SK-N-SH (cell line): ENCODE measurements at regions not wholly inside any gene's neighbourhood (a gene's known extent, or its start where the extent isn't known, plus 50 kb on each side); places are given as distances from the start of the nearest gene placed in this dataset.

Experiments used
- CTCF ChIA-PET: fragments of 300-600, 350-600 bp; formaldehyde crosslinking; extraction: SDS; loops from one replicate; lab custom pipeline; 2021; lab: Yijun Ruan, JAX
- POLR2A ChIA-PET: fragments of 350-600 bp; sonication (Branson Sonifier 250); formaldehyde crosslinking; extraction: SDS; loops from one replicate; lab custom pipeline; 2020; ENCODE audit warnings: antibody characterized with exemption, inconsistent platforms; lab: Yijun Ruan, JAX
- DNase-seq: peaks from one replicate; pipeline ENCODE4 v3.0.0; 2012
- H2AFZ ChIP-seq: fragments of 200-600 bp; sonication (generic); 2 replicates; pipeline ENCODE4 v1.8.1; 2016; ENCODE audit warnings: antibody characterized with exemption, mild to moderate bottlenecking, low read depth
- H3F3A ChIP-seq: fragments of 200-600 bp; sonication (generic); replicated peaks from 2 replicates; pipeline ENCODE3; 2016; ENCODE audit warnings: antibody characterized with exemption, mild to moderate bottlenecking; ENCODE audit not compliant: insufficient read depth
- H3K27ac ChIP-seq, 2 experiments: fragments of 200-500 bp in 1 of 2; fragments of 200-600 bp in 1 of 2; sonication (Bioruptor generic) in 1 of 2; sonication (generic), shearing (Covaris generic) in 1 of 2; 2 replicates each; pipeline versions ENCODE4 v1.5.1 to v1.6.1; 2014 to 2016; ENCODE audit warnings: low read depth in 2 of 2, inconsistent platforms in 1 of 2, low read length in 1 of 2, mild to moderate bottlenecking in 1 of 2, mixed read lengths in 1 of 2
- H3K27me3 ChIP-seq: fragments of 200-600 bp; sonication (generic), shearing (Covaris generic); 2 replicates; pipeline ENCODE4 v1.6.1; 2016; ENCODE audit warnings: mixed run types; ENCODE audit not compliant: insufficient read depth
- H3K36me3 ChIP-seq, 2 experiments: fragments of 200-500 bp in 1 of 2; fragments of 200-600 bp in 1 of 2; sonication (Bioruptor generic) in 1 of 2; sonication (generic) in 1 of 2; replicated peaks in 1 of 2; 2 replicates each; pipeline versions ENCODE3 to v1.5.1; 2014 to 2016; ENCODE audit warnings: low read length in 1 of 2, mild to moderate bottlenecking in 1 of 2; ENCODE audit not compliant: insufficient read depth in 2 of 2, control insufficient read depth in 1 of 2
- H3K4me1 ChIP-seq, 2 experiments: fragments of 200-500 bp in 1 of 2; fragments of 200-600 bp in 1 of 2; sonication (Bioruptor generic) in 1 of 2; sonication (generic), shearing (Covaris generic) in 1 of 2; 2 replicates each; pipeline versions ENCODE4 v1.5.1 to v1.6.1; 2014 to 2016; ENCODE audit warnings: low read depth in 1 of 2, low read length in 1 of 2, mixed run types in 1 of 2; ENCODE audit not compliant: insufficient read depth in 2 of 2, control insufficient read depth in 1 of 2
- H3K4me2 ChIP-seq: fragments of 200-600 bp; sonication (generic), shearing (Covaris generic); 2 replicates; pipeline ENCODE4 v1.6.1; 2017; ENCODE audit warnings: mixed run types
- H3K4me3 ChIP-seq, 2 experiments: fragments of 200-500 bp in 1 of 2; fragments of 200-600 bp in 1 of 2; sonication (Bioruptor generic) in 1 of 2; sonication (generic), shearing (Covaris generic) in 1 of 2; 2 replicates each; pipeline versions ENCODE4 v1.5.1 to v1.8.1; 2014 to 2016; ENCODE audit warnings: low read depth in 2 of 2, inconsistent platforms in 1 of 2, low read length in 1 of 2, mild to moderate bottlenecking in 1 of 2, mixed read lengths in 1 of 2, moderate library complexity in 1 of 2
- H3K79me2 ChIP-seq: fragments of 200-600 bp; sonication (generic); 2 replicates; pipeline ENCODE4 v1.8.1; 2017; ENCODE audit warnings: mild to moderate bottlenecking; ENCODE audit not compliant: insufficient read depth
- H3K9ac ChIP-seq: fragments of 200-600 bp; sonication (generic); 2 replicates; pipeline ENCODE4 v1.6.1; 2017; ENCODE audit warnings: mixed run types
- H3K9me2 ChIP-seq: fragments of 200-600 bp; sonication (generic); 2 replicates; pipeline ENCODE4 v1.6.1; 2017; ENCODE audit warnings: mixed run types
- H3K9me3 ChIP-seq: fragments of 200-600 bp; sonication (generic); 2 replicates; pipeline ENCODE4 v1.6.1; 2017; ENCODE audit warnings: mixed run types, mild to moderate bottlenecking, moderate library complexity
- H4K20me1 ChIP-seq: fragments of 200-600 bp; sonication (generic); 2 replicates; pipeline ENCODE4 v1.6.1; 2017; ENCODE audit warnings: mild to moderate bottlenecking, mixed run types; ENCODE audit not compliant: insufficient read depth
- FOSL2 ChIP-seq: IDR thresholded peaks from 2 replicates; pipeline ENCODE4 v1.4.0; 2012; ENCODE audit warnings: low read depth, mild to moderate bottlenecking, moderate library complexity, borderline replicate concordance
- GABPA ChIP-seq: IDR thresholded peaks from 2 replicates; pipeline ENCODE4 v1.4.0; 2012; ENCODE audit warnings: low read depth, mild to moderate bottlenecking
- JUND ChIP-seq: IDR thresholded peaks from 2 replicates; pipeline ENCODE4 v1.4.0; 2012
- MEF2A ChIP-seq: IDR thresholded peaks from 2 replicates; pipeline ENCODE4 v1.4.0; 2012; ENCODE audit warnings: low read depth, borderline replicate concordance
- MXI1 ChIP-seq: IDR thresholded peaks from 2 replicates; pipeline ENCODE4 v1.6.1; 2012; ENCODE audit warnings: mild to moderate bottlenecking, low read depth, low read length, improper control_type of control experiment
- NFIC ChIP-seq: IDR thresholded peaks from 2 replicates; pipeline ENCODE4 v1.4.0; 2012; ENCODE audit warnings: borderline replicate concordance
- RAD21 ChIP-seq: IDR thresholded peaks from 2 replicates; pipeline ENCODE4 v1.6.1; 2012; ENCODE audit warnings: mild to moderate bottlenecking, low read length
- RCOR1 ChIP-seq: fragments of 150-350 bp; IDR thresholded peaks from 2 replicates; pipeline ENCODE4 v1.6.1; 2017; ENCODE audit warnings: antibody characterized with exemption, low read length
- RFX5 ChIP-seq: IDR thresholded peaks from 2 replicates; pipeline ENCODE4 v1.6.1; 2012; ENCODE audit warnings: mild to moderate bottlenecking, improper control_type of control experiment, low read length
- RXRA ChIP-seq: IDR thresholded peaks from 2 replicates; pipeline ENCODE4 v1.4.0; 2012; ENCODE audit warnings: low read depth, mild to moderate bottlenecking, borderline replicate concordance
- SIN3A ChIP-seq: IDR thresholded peaks from 2 replicates; pipeline ENCODE4 v1.6.1; 2012; ENCODE audit warnings: low read depth, mild to moderate bottlenecking, low read length, moderate library complexity, borderline replicate concordance
- SMC3 ChIP-seq: IDR thresholded peaks from 2 replicates; pipeline ENCODE4 v1.6.1; 2012; ENCODE audit warnings: low read depth, low read length, improper control_type of control experiment
- TEAD4 ChIP-seq: IDR thresholded peaks from 2 replicates; pipeline ENCODE4 v1.4.0; 2012; ENCODE audit warnings: mild to moderate bottlenecking, borderline replicate concordance; ENCODE audit not compliant: insufficient read depth
- WGBS: methylation state at CpG from one replicate; pipeline ENCODE4 v1.1.6; 2017; ENCODE audit warnings: low lambda C conversion rate; 5-methylcytosine and 5-hydroxymethylcytosine counted together
- TF ChIP-seq, protein P1 (sequence below): IDR thresholded peaks from 2 replicates; pipeline ENCODE4 v1.6.1; 2012; ENCODE audit warnings: mild to moderate bottlenecking, low read depth, low read length, moderate library complexity
- TF ChIP-seq, protein P2 (sequence below): fragments of 200-600 bp; sonication (generic); IDR thresholded peaks from 2 replicates; pipeline ENCODE4 v1.6.1; 2017; ENCODE audit warnings: antibody characterized with exemption, mild to moderate bottlenecking, moderate library complexity
- TF ChIP-seq, protein P3 (sequence below): IDR thresholded peaks from 2 replicates; pipeline ENCODE4 v1.4.0; 2012; ENCODE audit warnings: low read depth, borderline replicate concordance
- TF ChIP-seq, protein P4 (sequence below): fragments of 150-350 bp; IDR thresholded peaks from 2 replicates; pipeline ENCODE4 v1.6.1; 2017; ENCODE audit warnings: antibody characterized with exemption, low read length, low read depth, borderline replicate concordance
- TF ChIP-seq, protein P5 (sequence below): IDR thresholded peaks from 2 replicates; pipeline ENCODE4 v1.4.0; 2012; ENCODE audit warnings: low read depth
- TF ChIP-seq, protein P6 (sequence below): IDR thresholded peaks from 2 replicates; pipeline ENCODE4; 2012
- TF ChIP-seq, protein P7 (sequence below): IDR thresholded peaks from 2 replicates; pipeline ENCODE4 v1.4.0; 2012; ENCODE audit warnings: low read depth, borderline replicate concordance

DNA sequence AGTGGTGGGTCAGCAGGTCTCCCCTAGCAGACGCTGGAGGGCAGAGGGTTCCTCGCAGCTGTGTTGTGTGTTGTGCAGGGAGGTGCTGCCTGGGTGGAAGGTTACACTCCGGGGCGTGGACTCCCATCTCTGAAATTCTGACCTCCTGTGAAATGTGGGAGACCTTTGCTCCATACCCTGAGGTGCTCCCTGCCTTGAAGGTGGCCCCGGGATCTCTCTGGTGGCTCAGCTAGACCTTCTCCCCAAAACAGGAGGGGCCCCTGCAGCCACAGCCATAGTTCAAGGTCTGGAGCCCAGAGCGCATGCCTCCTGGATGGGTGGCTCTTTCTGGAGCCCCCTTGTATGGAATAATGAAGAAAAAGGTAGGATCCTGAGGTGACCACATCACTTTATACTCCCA is 70.2 kb downstream of the SOX1 start:
- no peaks in the 10 kb centered on the region for H3K9me2 ChIP-seq
- no peaks in the 10 kb centered on the region for H4K20me1 ChIP-seq
- ChIA-PET CTCF (no interaction called here), POLR2A (no interaction called here)
- 67% methylated on average over 1 of the region's 6 CpGs for WGBS
- H3K4me3 ChIP-seq = no peak overlapping the region
- H3K9ac ChIP-seq = no peak overlapping the region
- H3F3A ChIP-seq = no peaks in the 10 kb centered on the region
- no peak for DNase-seq
- peaks cover 44% of the 10 kb centered on the region for H3K27me3 ChIP-seq
- no peaks in the 10 kb centered on the region for H3K36me3 ChIP-seq
- no peak for TF ChIP-seq SMC3
- TF ChIP-seq JUND = no peak
- no peak for TF ChIP-seq RAD21
- TF ChIP-seq, protein P1, sequence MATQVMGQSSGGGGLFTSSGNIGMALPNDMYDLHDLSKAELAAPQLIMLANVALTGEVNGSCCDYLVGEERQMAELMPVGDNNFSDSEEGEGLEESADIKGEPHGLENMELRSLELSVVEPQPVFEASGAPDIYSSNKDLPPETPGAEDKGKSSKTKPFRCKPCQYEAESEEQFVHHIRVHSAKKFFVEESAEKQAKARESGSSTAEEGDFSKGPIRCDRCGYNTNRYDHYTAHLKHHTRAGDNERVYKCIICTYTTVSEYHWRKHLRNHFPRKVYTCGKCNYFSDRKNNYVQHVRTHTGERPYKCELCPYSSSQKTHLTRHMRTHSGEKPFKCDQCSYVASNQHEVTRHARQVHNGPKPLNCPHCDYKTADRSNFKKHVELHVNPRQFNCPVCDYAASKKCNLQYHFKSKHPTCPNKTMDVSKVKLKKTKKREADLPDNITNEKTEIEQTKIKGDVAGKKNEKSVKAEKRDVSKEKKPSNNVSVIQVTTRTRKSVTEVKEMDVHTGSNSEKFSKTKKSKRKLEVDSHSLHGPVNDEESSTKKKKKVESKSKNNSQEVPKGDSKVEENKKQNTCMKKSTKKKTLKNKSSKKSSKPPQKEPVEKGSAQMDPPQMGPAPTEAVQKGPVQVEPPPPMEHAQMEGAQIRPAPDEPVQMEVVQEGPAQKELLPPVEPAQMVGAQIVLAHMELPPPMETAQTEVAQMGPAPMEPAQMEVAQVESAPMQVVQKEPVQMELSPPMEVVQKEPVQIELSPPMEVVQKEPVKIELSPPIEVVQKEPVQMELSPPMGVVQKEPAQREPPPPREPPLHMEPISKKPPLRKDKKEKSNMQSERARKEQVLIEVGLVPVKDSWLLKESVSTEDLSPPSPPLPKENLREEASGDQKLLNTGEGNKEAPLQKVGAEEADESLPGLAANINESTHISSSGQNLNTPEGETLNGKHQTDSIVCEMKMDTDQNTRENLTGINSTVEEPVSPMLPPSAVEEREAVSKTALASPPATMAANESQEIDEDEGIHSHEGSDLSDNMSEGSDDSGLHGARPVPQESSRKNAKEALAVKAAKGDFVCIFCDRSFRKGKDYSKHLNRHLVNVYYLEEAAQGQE = no peak
- TF ChIP-seq TEAD4 = no peak
- TF ChIP-seq RXRA = no peak
- TF ChIP-seq RFX5 = no peak
- TF ChIP-seq MEF2A = no peak
- TF ChIP-seq, protein P2, sequence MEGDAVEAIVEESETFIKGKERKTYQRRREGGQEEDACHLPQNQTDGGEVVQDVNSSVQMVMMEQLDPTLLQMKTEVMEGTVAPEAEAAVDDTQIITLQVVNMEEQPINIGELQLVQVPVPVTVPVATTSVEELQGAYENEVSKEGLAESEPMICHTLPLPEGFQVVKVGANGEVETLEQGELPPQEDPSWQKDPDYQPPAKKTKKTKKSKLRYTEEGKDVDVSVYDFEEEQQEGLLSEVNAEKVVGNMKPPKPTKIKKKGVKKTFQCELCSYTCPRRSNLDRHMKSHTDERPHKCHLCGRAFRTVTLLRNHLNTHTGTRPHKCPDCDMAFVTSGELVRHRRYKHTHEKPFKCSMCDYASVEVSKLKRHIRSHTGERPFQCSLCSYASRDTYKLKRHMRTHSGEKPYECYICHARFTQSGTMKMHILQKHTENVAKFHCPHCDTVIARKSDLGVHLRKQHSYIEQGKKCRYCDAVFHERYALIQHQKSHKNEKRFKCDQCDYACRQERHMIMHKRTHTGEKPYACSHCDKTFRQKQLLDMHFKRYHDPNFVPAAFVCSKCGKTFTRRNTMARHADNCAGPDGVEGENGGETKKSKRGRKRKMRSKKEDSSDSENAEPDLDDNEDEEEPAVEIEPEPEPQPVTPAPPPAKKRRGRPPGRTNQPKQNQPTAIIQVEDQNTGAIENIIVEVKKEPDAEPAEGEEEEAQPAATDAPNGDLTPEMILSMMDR = no peak
- no peak for TF ChIP-seq NFIC
- no peak for TF ChIP-seq MXI1
- no peak for TF ChIP-seq FOSL2
- no peak for TF ChIP-seq RCOR1
- TF ChIP-seq, protein P3, sequence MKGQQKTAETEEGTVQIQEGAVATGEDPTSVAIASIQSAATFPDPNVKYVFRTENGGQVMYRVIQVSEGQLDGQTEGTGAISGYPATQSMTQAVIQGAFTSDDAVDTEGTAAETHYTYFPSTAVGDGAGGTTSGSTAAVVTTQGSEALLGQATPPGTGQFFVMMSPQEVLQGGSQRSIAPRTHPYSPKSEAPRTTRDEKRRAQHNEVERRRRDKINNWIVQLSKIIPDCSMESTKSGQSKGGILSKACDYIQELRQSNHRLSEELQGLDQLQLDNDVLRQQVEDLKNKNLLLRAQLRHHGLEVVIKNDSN = no peak
- TF ChIP-seq, protein P4, sequence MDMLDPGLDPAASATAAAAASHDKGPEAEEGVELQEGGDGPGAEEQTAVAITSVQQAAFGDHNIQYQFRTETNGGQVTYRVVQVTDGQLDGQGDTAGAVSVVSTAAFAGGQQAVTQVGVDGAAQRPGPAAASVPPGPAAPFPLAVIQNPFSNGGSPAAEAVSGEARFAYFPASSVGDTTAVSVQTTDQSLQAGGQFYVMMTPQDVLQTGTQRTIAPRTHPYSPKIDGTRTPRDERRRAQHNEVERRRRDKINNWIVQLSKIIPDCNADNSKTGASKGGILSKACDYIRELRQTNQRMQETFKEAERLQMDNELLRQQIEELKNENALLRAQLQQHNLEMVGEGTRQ = no peak
- TF ChIP-seq SIN3A = no peak
- TF ChIP-seq, protein P5, sequence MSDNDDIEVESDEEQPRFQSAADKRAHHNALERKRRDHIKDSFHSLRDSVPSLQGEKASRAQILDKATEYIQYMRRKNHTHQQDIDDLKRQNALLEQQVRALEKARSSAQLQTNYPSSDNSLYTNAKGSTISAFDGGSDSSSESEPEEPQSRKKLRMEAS = no peak
- TF ChIP-seq, protein P6, sequence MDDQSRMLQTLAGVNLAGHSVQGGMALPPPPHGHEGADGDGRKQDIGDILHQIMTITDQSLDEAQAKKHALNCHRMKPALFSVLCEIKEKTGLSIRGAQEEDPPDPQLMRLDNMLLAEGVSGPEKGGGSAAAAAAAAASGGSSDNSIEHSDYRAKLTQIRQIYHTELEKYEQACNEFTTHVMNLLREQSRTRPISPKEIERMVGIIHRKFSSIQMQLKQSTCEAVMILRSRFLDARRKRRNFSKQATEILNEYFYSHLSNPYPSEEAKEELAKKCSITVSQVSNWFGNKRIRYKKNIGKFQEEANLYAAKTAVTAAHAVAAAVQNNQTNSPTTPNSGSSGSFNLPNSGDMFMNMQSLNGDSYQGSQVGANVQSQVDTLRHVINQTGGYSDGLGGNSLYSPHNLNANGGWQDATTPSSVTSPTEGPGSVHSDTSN = no peak
- TF ChIP-seq, protein P7, sequence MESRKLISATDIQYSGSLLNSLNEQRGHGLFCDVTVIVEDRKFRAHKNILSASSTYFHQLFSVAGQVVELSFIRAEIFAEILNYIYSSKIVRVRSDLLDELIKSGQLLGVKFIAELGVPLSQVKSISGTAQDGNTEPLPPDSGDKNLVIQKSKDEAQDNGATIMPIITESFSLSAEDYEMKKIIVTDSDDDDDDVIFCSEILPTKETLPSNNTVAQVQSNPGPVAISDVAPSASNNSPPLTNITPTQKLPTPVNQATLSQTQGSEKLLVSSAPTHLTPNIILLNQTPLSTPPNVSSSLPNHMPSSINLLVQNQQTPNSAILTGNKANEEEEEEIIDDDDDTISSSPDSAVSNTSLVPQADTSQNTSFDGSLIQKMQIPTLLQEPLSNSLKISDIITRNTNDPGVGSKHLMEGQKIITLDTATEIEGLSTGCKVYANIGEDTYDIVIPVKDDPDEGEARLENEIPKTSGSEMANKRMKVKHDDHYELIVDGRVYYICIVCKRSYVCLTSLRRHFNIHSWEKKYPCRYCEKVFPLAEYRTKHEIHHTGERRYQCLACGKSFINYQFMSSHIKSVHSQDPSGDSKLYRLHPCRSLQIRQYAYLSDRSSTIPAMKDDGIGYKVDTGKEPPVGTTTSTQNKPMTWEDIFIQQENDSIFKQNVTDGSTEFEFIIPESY = no peak
- TF ChIP-seq GABPA = no peak
- no peaks in the 10 kb centered on the region for H3K4me1 ChIP-seq
- H3K79me2 ChIP-seq = no peaks in the 10 kb centered on the region
- H3K27ac ChIP-seq = no peak overlapping the region
- H3K4me2 ChIP-seq = no peak overlapping the region
- H3K9me3 ChIP-seq = no peaks in the 10 kb centered on the region
- H2AFZ ChIP-seq = no peak overlapping the region
